Stomach (tissue), 8 donors: ENCODE measurements at regions not wholly inside any gene's neighbourhood (a gene's known extent, or its start where the extent isn't known, plus 50 kb on each side); places are given as distances from the start of the nearest gene placed in this dataset.

Experiments used
- DNase-seq, 2 donors: peaks; one replicate each; pipeline versions ENCODE4 v3.0.0 to v3.0.0-alpha.2; 2013 to 2019
- H3K27ac ChIP-seq, 5 donors: fragments of 200-600 bp in 4 of 5; sonication (generic) in 4 of 5; one replicate each; pipeline ENCODE4 v1.5.1; 2013 to 2019; ENCODE audit warnings: mild to moderate bottlenecking in 1 of 5, moderate library complexity in 1 of 5
- H3K27me3 ChIP-seq, 3 donors: fragments of 200-600 bp; sonication (generic); one replicate each; pipeline ENCODE4 v1.5.1; 2017 to 2019; ENCODE audit warnings: mixed run types in 1 of 3
- H3K36me3 ChIP-seq, 4 donors: fragments of 200-600 bp; sonication (generic); 1 replicate in 3 of 4; 2 replicates in 1 of 4; pipeline ENCODE4 v1.5.1; 2016 to 2019
- H3K4me1 ChIP-seq, 4 donors: fragments of 200-600 bp; sonication (generic); one replicate each; pipeline ENCODE4 v1.5.1; 2016 to 2019
- H3K4me3 ChIP-seq, 4 donors: fragments of 200-600 bp; sonication (generic) in 3 of 4; one replicate each; pipeline ENCODE4 v1.5.1; 2016 to 2019; ENCODE audit warnings: mild to moderate bottlenecking in 1 of 4
- H3K9me3 ChIP-seq, 4 donors: fragments of 200-600 bp; sonication (generic); one replicate each; pipeline ENCODE4 v1.5.1; 2016 to 2019
- CTCF ChIP-seq, 7 experiments: fragments of 450-650 bp in 4 of 7; fragments of 200-600 bp in 3 of 7; sonication (generic) in 3 of 7; IDR thresholded peaks; one replicate each; pipeline ENCODE4 v1.5.1; 2016 to 2019; ENCODE audit warnings: antibody characterized with exemption in 7 of 7, control low read depth in 2 of 7, mild to moderate bottlenecking in 1 of 7
- EP300 ChIP-seq: sonication (generic); formaldehyde crosslinking; IDR thresholded peaks from one replicate; pipeline ENCODE4 v1.6.1; 2017; ENCODE audit warnings: antibody characterized with exemption
- POLR2A ChIP-seq, 4 donors: fragments of 450-650 bp; IDR thresholded peaks; one replicate each; pipeline ENCODE4 v1.6.1; 2016; ENCODE audit warnings: antibody characterized with exemption in 4 of 4, control low read depth in 2 of 4, mild to moderate bottlenecking in 1 of 4, moderate library complexity in 1 of 4
- POLR2AphosphoS5 ChIP-seq, 3 donors: sonication (generic); formaldehyde crosslinking; IDR thresholded peaks; one replicate each; pipeline ENCODE4 v1.6.1; 2016; ENCODE audit warnings: antibody characterized with exemption in 3 of 3
- WGBS, 5 donors: extraction: QIAGEN DNeasy Blood & Tissue Kit in 3 of 5; methylation state at CpG; one replicate each; pipeline versions ENCODE4 v1.1.5 to v1.1.7; 2013 to 2018; 5-methylcytosine and 5-hydroxymethylcytosine counted together
- intact Hi-C: fragments of 100-400 bp; cut with DNase I; formaldehyde crosslinking; loops from one replicate; pipeline ENCODE4 v1.15.1; 2023; ENCODE audit warnings: low total_unique reads
- donor health status: healthy with polysubstance abuse.
- donor health status: Bipolar disorder and iron deficiency.
- donor health status: healthy.

GRCh38 chr2:78654941-78655340 is 370.6 kb upstream of the REG3G start:
- Histone ChIP-seq H3K4me1 (no peaks in the 10 kb centered on the region), H3K27ac (no peak overlapping the region), H3K9me3 (peaks cover 0 to 31% (median 12%) of the 10 kb centered on the region in 4 donors), H3K36me3 (no peaks in the 10 kb centered on the region), H3K27me3 (peaks cover 0 to 8% (median 0%) of the 10 kb centered on the region in 3 donors), H3K4me3 (no peak overlapping the region)
- TF ChIP-seq POLR2A (IDR thresholded peaks at IDR 0.05), result no peak
- TF ChIP-seq CTCF (IDR thresholded peaks at IDR 0.05), result no peak
- TF ChIP-seq EP300, result no peak
- no peak for TF ChIP-seq POLR2AphosphoS5 (IDR thresholded peaks at IDR 0.05)
- DNase-seq, result no peak
- 68 to 89% (median 79%) methylated on average over 4 to 5 of the region's 5 CpGs for WGBS, 5 donors
- intact Hi-C loops, result no loop called here

- Histone ChIP-seq H3K27me3 (no peaks in the 10 kb centered on the region), H3K4me1 (no peaks in the 10 kb centered on the region), H3K36me3 (no peaks in the 10 kb centered on the region), H3K9me3 (peaks cover 0 to under 1% (median 0%) of the 10 kb centered on the region in 4 donors), H3K27ac (no peak overlapping the region), H3K4me3 (no peak overlapping the region)
- intact Hi-C loops, result no loop called here
- no peak for DNase-seq
- TF ChIP-seq EP300 (no peak), POLR2A (IDR thresholded peaks at IDR 0.05) (no peak), POLR2AphosphoS5 (IDR thresholded peaks at IDR 0.05) (no peak), CTCF (IDR thresholded peaks at IDR 0.05) (no peak)
- 59 to 70% (median 68%) methylated on average over 4 of the region's 4 CpGs for WGBS, 5 donors
These were observed 348.4 kb upstream of the REG3G start for GRCh38 chr2:78676921-78677696.

- Histone ChIP-seq H3K9me3 (peaks cover 0 to 7% (median 0%) of the 10 kb centered on the region in 4 donors), H3K4me3 (no peak overlapping the region), H3K36me3 (no peaks in the 10 kb centered on the region), H3K27me3 (no peaks in the 10 kb centered on the region), H3K27ac (no peak overlapping the region), H3K4me1 (no peaks in the 10 kb centered on the region)
- DNase-seq, result no peak
- TF ChIP-seq POLR2A (IDR thresholded peaks at IDR 0.05) (no peak), POLR2AphosphoS5 (IDR thresholded peaks at IDR 0.05) (no peak), EP300 (no peak), CTCF (IDR thresholded peaks at IDR 0.05) (no peak)
- 78 to 86% (median 82%) methylated on average over 7 of the region's 7 CpGs for WGBS, 5 donors
- intact Hi-C loops, result no loop called here
These were observed 347.7 kb upstream of the REG3G start for GRCh38 chr2:78677774-78678173.

GRCh38 chr2:78681386-78681785 is 344.1 kb upstream of the REG3G start:
- intact Hi-C loops, result no loop called here
- no peak for TF ChIP-seq EP300
- no peak for TF ChIP-seq CTCF (IDR thresholded peaks at IDR 0.05)
- TF ChIP-seq POLR2AphosphoS5 (IDR thresholded peaks at IDR 0.05), result no peak
- TF ChIP-seq POLR2A (IDR thresholded peaks at IDR 0.05), result no peak
- no peak for DNase-seq

More at GRCh38 chr2:78681386-78681785, 344.1 kb upstream of the REG3G start:
- no peaks in the 10 kb centered on the region for H3K27me3 ChIP-seq
- no peaks in the 10 kb centered on the region for H3K36me3 ChIP-seq
- H3K4me3 ChIP-seq, result no peak overlapping the region
- no peak overlapping the region for H3K27ac ChIP-seq
- no peaks in the 10 kb centered on the region for H3K4me1 ChIP-seq
- peaks cover 0 to 8% (median 2%) of the 10 kb centered on the region in 4 donors for H3K9me3 ChIP-seq
- 70 to 79% (median 73%) methylated on average over 4 of the region's 4 CpGs for WGBS, 5 donors
